Adrenal gland (tissue), 5 donors: ENCODE measurements at regions not wholly inside any gene's neighbourhood (a gene's known extent, or its start where the extent isn't known, plus 50 kb on each side); places are given as distances from the start of the nearest gene placed in this dataset.

Experiments used
- POLR2A ChIP-seq, 2 donors: fragments of 450-650 bp; IDR thresholded peaks; one replicate each; pipeline ENCODE4 v1.6.1; 2017; ENCODE audit warnings: antibody characterized with exemption in 2 of 2, mild to moderate bottlenecking in 2 of 2, moderate library complexity in 1 of 2
- TF ChIP-seq, protein P1 (sequence below), 6 experiments: fragments of 450-650 bp in 4 of 6; fragments of 200-600 bp in 2 of 6; sonication (generic) in 1 of 6; IDR thresholded peaks; 1 replicate in 5 of 6; 2 replicates in 1 of 6; pipeline versions ENCODE4 v1.5.1 to v1.8.0; 2016 to 2021; ENCODE audit warnings: antibody characterized with exemption in 6 of 6, mild to moderate bottlenecking in 2 of 6, moderate library complexity in 1 of 6
- donor health status: DM: no; HTN: no; CAD: no.

- TF ChIP-seq, protein P1, sequence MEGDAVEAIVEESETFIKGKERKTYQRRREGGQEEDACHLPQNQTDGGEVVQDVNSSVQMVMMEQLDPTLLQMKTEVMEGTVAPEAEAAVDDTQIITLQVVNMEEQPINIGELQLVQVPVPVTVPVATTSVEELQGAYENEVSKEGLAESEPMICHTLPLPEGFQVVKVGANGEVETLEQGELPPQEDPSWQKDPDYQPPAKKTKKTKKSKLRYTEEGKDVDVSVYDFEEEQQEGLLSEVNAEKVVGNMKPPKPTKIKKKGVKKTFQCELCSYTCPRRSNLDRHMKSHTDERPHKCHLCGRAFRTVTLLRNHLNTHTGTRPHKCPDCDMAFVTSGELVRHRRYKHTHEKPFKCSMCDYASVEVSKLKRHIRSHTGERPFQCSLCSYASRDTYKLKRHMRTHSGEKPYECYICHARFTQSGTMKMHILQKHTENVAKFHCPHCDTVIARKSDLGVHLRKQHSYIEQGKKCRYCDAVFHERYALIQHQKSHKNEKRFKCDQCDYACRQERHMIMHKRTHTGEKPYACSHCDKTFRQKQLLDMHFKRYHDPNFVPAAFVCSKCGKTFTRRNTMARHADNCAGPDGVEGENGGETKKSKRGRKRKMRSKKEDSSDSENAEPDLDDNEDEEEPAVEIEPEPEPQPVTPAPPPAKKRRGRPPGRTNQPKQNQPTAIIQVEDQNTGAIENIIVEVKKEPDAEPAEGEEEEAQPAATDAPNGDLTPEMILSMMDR (IDR thresholded peaks at IDR 0.05) = no peak
- TF ChIP-seq POLR2A (IDR thresholded peaks at IDR 0.05) = no peak
Observed at GRCh38 chr5:60185231-60186099, 291.9 kb upstream of the PDE4D start.
